NCI-H2029 treated with DMSO at 0.1 percent for 48 hours (cell line): ENCODE measurements at regions not wholly inside any gene's neighbourhood (a gene's known extent, or its start where the extent isn't known, plus 50 kb on each side); places are given as distances from the start of the nearest gene placed in this dataset.

Source experiments
- DNase-seq: peaks from one replicate; lab custom pipeline; 2025; lab: John Stamatoyannopoulos, UW

- no peak for DNase-seq
These were observed 189.4 kb upstream of the ECI2 start for GRCh38 chr6:4324746-4325145.

- DNase-seq = no peak
These were observed 187.9 kb upstream of the ECI2 start for GRCh38 chr6:4323322-4323721.

GRCh38 chr6:4322846-4323309 is 187.5 kb upstream of the ECI2 start:
- no peak for DNase-seq

- no peak for DNase-seq
These were observed 186.9 kb upstream of the ECI2 start for GRCh38 chr6:4322134-4322845.

- DNase-seq = peak; percentile 13
These were observed 185.5 kb upstream of the ECI2 start for GRCh38 chr6:4320860-4321259.

DNA sequence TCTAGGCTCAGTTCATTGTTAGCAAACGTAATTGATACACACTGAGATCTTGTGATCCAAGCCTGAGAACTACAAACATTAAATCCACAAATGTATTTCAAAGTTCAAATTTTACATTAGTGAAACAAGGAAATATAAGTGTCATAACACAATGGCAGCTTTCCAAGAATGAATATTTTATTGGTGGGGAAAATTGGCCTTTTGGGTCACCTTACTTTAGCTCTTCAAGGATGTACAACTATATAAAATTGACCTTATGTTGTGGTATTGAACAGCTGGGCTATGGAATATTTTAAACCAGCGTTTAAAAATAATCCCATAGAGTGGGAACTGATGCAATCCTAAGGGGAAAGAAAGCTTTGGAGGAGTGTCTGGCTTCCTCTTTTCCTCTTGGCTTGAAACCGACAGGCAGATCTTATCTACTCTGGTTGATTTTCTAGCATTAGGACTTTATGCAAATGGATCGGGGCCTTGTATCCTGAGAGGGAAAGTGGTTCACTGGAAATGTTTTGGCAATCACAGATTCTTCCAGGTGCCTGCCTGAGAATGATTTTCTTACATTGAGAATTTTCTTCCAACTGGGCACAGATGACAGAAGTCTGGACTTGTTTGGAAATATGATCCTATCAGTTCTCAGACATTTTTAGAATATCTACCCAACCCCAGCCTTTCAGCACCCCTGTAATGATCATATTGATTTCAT is 184.8 kb upstream of the ECI2 start:
- no peak for DNase-seq

DNA sequence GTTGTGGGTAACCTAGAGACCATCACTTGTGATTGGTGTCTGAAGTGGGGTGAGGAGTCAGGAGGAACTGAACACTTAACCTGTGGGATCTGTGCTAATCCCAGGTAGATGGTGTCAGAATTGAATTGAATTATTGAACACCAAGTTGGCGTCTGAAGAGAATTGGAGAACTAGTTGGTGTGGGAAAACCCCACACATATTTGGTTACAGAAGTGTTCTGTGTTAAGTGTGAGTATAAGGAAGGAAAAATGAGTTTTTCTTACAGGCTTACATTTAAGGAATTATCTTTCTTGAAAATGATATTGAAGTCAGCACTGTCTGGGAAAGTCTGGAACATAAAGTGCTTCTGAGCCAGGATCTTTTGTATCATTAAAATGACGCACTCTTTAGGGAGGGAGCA is 182.9 kb upstream of the ECI2 start:
- DNase-seq = no peak

DNA sequence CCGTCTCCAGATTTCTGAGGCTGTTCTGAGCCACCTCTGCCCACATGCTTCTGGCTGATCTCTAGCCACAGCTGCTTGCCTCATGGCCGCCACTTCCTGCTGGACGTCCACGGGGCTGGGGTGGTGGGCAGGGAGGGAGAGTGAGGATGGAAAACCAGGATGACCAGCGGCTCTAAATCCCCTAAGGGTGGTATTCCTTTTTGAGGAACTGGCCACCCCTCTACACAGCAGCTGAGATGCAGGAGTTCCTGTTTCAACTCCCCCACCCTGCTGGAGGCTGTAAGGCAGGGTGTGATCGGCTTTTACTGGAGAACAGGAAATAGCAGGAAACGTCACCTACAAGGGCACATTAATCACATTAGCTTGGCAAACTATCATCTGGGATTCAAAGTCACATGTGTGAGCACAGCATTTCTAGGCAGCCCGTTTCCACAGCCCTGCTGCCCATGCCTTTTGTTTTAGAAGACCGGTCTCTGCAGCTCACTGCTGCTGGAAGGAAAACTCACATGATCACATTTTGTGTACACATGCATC is 181.6 kb upstream of the ECI2 start:
- peak; percentile 92 for DNase-seq

- no peak for DNase-seq
These were observed 178.9 kb upstream of the ECI2 start for GRCh38 chr6:4314201-4314707.

DNA sequence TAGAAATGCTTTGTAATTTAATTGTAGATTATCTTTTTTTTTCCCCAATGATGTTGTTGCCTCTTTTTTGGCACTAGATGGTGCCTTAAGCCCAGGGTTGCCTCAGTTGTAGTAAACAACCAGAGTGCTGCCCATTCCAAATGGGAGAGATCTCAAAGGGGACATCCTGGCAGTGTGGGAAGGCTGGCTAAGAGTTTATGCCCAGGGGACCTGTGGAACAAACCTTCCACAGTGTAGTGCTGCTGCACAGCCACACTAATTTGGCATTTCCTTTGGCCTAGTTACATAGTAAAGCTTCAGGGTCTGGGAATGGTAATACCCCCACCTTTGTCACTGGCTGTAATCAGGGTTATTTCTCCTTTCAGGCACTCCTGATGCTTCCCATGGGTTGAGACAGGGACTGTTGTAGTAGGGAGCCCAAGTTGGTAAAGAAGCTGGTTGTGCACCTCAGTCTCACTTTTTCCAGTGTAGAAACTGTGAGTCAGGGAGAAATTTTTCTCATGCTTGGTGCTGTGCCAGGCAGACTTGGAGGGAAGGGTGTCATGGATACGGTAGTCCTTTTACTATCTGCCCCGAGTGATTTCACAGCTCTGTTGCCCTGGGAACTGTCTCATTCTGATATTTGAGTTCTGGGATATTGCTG is 177.8 kb upstream of the ECI2 start:
- peak; percentile 23 for DNase-seq

DNA sequence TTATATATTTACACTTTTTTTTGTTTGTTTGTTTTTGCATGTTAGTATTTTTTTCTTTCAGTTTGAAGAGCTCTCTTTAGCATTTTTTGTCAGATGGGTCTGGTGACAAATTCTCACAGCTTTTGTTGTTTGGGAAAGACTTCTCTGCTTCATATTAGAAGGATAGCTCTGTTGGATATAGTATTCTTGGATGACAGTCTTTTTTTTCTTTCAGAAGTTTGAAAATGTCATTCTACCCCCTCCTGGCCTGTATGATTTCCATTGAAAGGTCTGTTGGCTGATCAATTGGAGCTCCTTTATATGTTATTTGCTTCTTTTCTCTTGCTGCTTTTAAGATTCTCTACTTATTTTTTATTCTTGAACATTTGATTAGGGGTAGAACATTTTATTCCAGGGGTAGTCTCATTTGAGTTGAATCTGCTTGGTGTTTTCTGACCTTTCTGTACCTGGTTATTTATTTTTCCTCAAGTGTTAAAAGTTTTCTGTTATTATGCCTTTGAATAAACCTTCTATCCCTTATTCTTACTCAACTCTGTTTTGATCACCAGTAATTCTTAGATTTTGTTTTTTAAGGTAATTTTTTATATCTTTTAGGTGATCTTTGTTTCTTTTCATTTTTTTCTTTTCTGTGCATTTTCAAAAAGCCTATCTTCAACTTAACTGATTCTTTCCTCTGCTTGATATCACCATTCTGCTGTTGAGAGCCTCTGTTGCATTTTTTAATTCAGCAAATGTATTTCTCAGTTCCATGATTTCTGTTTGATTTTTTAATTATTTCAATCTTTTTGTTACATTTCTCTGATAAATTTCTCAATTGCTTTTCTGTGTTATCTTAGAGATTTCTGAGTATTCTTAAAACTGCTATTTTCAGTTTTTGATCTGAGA is 176.8 kb upstream of the ECI2 start:
- DNase-seq = no peak

DNA sequence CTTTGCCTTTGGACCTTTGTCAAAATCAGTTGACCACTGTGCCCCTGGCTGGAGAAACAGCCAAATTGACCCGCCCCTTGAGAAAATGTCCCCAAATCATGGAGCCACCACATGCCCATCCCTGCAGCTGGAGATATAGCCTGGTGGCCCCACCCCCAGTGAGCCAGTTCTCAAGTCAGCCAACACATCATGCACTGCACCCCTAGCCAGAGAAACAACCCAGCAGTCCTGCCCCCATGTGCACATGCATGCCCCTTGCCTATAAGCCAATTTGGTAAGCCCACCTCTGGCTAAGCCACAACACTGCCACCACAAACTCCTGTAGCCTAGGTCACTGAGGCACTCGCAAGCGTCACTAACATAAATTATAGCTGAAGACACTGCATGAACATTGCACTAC is 174.2 kb upstream of the ECI2 start:
- no peak for DNase-seq

GRCh38 chr6:4308364-4308763 is 173.0 kb upstream of the ECI2 start:
- DNase-seq = no peak

DNA sequence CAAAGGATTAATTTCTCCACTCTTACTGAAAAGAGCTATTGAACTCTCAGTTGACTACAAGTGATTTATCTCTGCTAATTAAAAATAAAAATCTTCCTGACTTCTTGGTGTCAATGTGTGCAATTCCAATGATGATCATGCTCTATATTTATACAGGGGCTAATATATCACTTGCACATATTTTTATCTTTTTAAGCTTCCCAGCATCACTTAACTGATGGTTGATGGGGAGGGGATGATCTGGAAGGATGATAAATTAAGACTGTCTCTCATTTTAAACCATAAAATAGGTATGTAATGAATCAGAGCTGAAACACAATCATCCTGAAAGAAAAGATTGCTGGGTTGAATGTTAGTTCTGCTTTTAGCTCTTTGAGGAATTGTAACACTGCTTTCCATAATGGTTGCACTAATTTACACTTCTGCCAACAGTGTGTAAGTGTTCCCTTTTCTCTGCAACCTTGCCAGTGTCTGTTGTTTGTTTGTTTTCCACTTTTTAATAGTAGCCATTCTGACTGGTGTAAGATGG is 169.6 kb upstream of the ECI2 start:
- no peak for DNase-seq

DNA sequence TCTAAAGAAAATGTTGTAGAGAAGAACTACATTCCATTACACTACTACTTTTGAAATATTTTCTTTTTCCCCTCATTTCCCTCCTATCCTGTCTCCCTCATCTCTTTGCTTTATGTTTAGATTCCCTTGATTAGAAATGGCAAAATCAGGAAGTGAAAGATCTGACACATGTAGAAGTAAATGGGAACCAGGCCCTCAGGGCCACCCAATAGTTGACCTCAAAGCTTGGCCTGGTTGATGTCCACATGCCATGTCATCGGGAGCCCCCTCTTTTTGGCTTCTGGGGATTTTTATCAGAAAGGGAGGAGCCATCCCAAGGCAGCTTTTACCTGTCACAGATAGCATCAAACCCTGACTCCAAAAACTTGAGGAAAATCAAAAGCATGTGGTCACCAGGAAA is 168.3 kb upstream of the ECI2 start:
- no peak for DNase-seq

GRCh38 chr6:4302524-4302923 is 167.1 kb upstream of the ECI2 start:
- DNase-seq = no peak

- DNase-seq = no peak
These were observed 166.5 kb upstream of the ECI2 start for GRCh38 chr6:4301871-4302270.

DNA sequence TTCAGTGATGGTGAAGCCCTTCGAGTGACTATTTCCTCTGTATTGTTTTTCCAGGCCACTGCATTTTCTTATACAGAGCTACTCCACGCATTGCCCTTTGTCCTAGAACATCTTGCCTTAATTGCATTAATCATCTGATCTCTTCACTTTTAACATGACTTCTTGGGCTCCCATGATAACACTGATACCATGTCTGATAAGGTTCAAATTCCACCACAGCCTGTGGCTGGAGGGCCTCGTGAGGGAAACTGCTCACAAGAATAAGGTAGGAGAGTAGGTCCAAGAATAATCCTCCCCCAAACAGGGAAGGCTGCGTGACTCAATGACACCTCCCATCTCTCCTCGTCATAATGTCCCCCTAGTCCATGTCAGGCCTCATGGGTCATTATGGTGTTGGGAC is 165.5 kb upstream of the ECI2 start:
- DNase-seq = no peak

GRCh38 chr6:4299476-4299875 is 164.1 kb upstream of the ECI2 start:
- no peak for DNase-seq

DNA sequence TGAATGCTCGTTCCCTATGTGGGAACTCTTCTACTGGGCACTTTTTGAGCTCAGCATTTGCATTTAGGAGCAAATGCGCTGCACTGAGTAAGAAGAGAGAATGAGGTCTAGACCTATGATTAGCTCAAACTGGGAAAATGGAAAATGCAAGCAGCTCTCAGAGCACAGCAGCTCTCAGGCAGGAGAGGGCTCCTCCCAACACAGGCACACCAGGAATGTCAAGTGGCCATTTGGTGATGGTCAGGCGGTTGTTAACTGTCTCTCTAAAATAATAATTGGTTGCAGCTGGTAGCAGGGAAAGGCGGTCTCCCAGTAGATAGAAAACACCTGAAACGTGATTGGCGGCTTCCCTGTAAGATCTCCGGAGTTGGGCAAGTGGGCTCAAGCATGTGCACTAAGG is 162.0 kb upstream of the ECI2 start:
- DNase-seq = no peak

DNA sequence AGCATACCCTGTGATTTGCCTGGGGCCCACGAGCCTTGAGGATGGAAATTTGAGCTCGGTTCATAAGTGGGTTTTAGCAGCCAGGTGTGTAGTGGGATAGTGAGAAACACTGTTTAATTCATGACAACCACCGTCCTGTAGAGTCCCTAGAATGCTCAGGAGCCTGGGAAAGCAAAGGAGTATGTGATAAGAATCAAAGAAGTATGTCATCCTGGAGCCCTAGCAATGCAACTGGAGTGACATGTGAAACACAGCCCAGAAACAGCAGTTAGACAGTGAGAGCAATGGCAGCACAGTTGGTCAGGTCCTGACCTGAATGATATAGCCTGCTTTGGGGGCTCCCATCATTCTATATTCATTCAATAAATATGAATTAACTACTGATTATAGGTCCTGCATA is 161.2 kb upstream of the ECI2 start:
- no peak for DNase-seq

GRCh38 chr6:4295783-4296155 is 160.4 kb upstream of the ECI2 start:
- DNase-seq = no peak
